ENCODE measurements at regions not wholly inside any gene's neighbourhood (a gene's known extent, or its start where the extent isn't known, plus 50 kb on each side); places are given as distances from the start of the nearest gene placed in this dataset.

- no peak overlapping the region for H3K4me3 ChIP-seq
- no peaks in the 10 kb centered on the region for H3K27me3 ChIP-seq
- H3K27ac ChIP-seq: no peak overlapping the region
- H3K4me1 ChIP-seq: no peaks in the 10 kb centered on the region
- H3K9me3 ChIP-seq: no peaks in the 10 kb centered on the region
- no peaks in the 10 kb centered on the region for H3K36me3 ChIP-seq
- intact Hi-C loops (cut with DNase I; ENCODE audit: low total_unique reads) (no loop called here), in situ Hi-C loops (cut with MboI; ENCODE audit: low pct_ligation_motif_present in 1 of 4, low pct_unique_long_range_greater_than_20kb in 1 of 4, low sequenced_read_pairs in 3 of 4) (no loop called here)
- TF ChIP-seq POLR2A (IDR thresholded peaks at IDR 0.05) (no peak), EP300 (IDR thresholded peaks at IDR 0.05; ENCODE audit: low read depth) (no peak), POLR2AphosphoS5 (IDR thresholded peaks at IDR 0.05) (no peak), CTCF (IDR thresholded peaks at IDR 0.05) (no peak)
- WGBS, 2 donors (ENCODE audit: low coverage in 1 of 2): 72% methylated on average over 8 of the region's 8 CpGs; no CpG with 5 or more reads in 1 of the 2 donors
- no peak for DNase-seq
Measured at GRCh38 chr5:133849116-133849515, 119.3 kb downstream of the C5orf15 start.

GRCh38 chr5:133848341-133848811, 120.0 kb downstream of the C5orf15 start:
- TF ChIP-seq EP300 (IDR thresholded peaks at IDR 0.05; ENCODE audit: low read depth) (no peak), CTCF (IDR thresholded peaks at IDR 0.05) (no peak), POLR2AphosphoS5 (IDR thresholded peaks at IDR 0.05) (no peak), POLR2A (IDR thresholded peaks at IDR 0.05) (no peak)
- in situ Hi-C loops (cut with MboI; ENCODE audit: low pct_ligation_motif_present in 1 of 4, low pct_unique_long_range_greater_than_20kb in 1 of 4, low sequenced_read_pairs in 3 of 4): no loop called here
- DNase-seq: no peak
- Histone ChIP-seq H3K4me3 (no peak overlapping the region), H3K27ac (no peak overlapping the region), H3K4me1 (no peaks in the 10 kb centered on the region), H3K36me3 (no peaks in the 10 kb centered on the region), H3K27me3 (no peaks in the 10 kb centered on the region), H3K9me3 (no peaks in the 10 kb centered on the region)
- intact Hi-C loops (cut with DNase I; ENCODE audit: low total_unique reads): no loop called here
- 87 to 88% methylated on average over 3 to 7 of the region's 7 CpGs for WGBS, 2 donors (ENCODE audit: low coverage in 1 of 2)

GRCh38 chr5:133847886-133848285, 120.5 kb downstream of the C5orf15 start:
- H3K36me3 ChIP-seq: no peaks in the 10 kb centered on the region
- intact Hi-C loops (cut with DNase I; ENCODE audit: low total_unique reads): no loop called here
- TF ChIP-seq CTCF (IDR thresholded peaks at IDR 0.05) (no peak), POLR2A (IDR thresholded peaks at IDR 0.05) (no peak), POLR2AphosphoS5 (IDR thresholded peaks at IDR 0.05) (no peak), EP300 (IDR thresholded peaks at IDR 0.05; ENCODE audit: low read depth) (no peak)
- 89% methylated on average over 5 of the region's 5 CpGs; no CpG with 5 or more reads in 1 of the 2 donors for WGBS, 2 donors (ENCODE audit: low coverage in 1 of 2)
- H3K4me3 ChIP-seq: no peak overlapping the region
- H3K4me1 ChIP-seq: no peaks in the 10 kb centered on the region
- in situ Hi-C loops (cut with MboI; ENCODE audit: low pct_ligation_motif_present in 1 of 4, low pct_unique_long_range_greater_than_20kb in 1 of 4, low sequenced_read_pairs in 3 of 4): no loop called here
- no peak for DNase-seq
- no peaks in the 10 kb centered on the region for H3K27me3 ChIP-seq
- H3K27ac ChIP-seq: no peak overlapping the region
- no peaks in the 10 kb centered on the region for H3K9me3 ChIP-seq

GRCh38 chr5:133847301-133847700, 121.1 kb downstream of the C5orf15 start:
- in situ Hi-C loops (cut with MboI; ENCODE audit: low pct_ligation_motif_present in 1 of 4, low pct_unique_long_range_greater_than_20kb in 1 of 4, low sequenced_read_pairs in 3 of 4) (no loop called here), intact Hi-C loops (cut with DNase I; ENCODE audit: low total_unique reads) (no loop called here)
- H3K36me3 ChIP-seq: no peaks in the 10 kb centered on the region
- no peaks in the 10 kb centered on the region for H3K4me1 ChIP-seq
- H3K4me3 ChIP-seq: no peak overlapping the region
- 98% methylated on average over 6 of the region's 6 CpGs; no CpG with 5 or more reads in 1 of the 2 donors for WGBS, 2 donors (ENCODE audit: low coverage in 1 of 2)
- no peak for DNase-seq
- no peak overlapping the region for H3K27ac ChIP-seq
- no peak for TF ChIP-seq CTCF (IDR thresholded peaks at IDR 0.05)
- no peak for TF ChIP-seq EP300 (IDR thresholded peaks at IDR 0.05; ENCODE audit: low read depth)
- no peak for TF ChIP-seq POLR2AphosphoS5 (IDR thresholded peaks at IDR 0.05)
- no peak for TF ChIP-seq POLR2A (IDR thresholded peaks at IDR 0.05)
- no peaks in the 10 kb centered on the region for H3K27me3 ChIP-seq
- H3K9me3 ChIP-seq: no peaks in the 10 kb centered on the region
